SU-DHL-6 (cell line): ENCODE measurements at regions not wholly inside any gene's neighbourhood (a gene's known extent, or its start where the extent isn't known, plus 50 kb on each side); places are given as distances from the start of the nearest gene placed in this dataset.

Experiments
- H2AFZ ChIP-seq: fragments of 200-600 bp; sonication (generic); 2 replicates; pipeline ENCODE4 v1.6.1; 2014; ENCODE audit warnings: low read depth, mild to moderate bottlenecking, moderate library complexity, mixed read lengths, antibody characterized with exemption, low read length; ENCODE audit not compliant: severe bottlenecking
- H3F3A ChIP-seq: fragments of 200-600 bp; shearing (Covaris generic); 2 replicates; pipeline ENCODE4 v1.6.0; 2016; ENCODE audit warnings: antibody characterized with exemption, mild to moderate bottlenecking; ENCODE audit not compliant: insufficient read depth
- H3K27ac ChIP-seq: fragments of 200-600 bp; sonication (generic); 2 replicates; pipeline ENCODE4 v1.5.1; 2016; ENCODE audit warnings: low read depth, mild to moderate bottlenecking, low read length, moderate library complexity, mixed read lengths
- H3K27me3 ChIP-seq: fragments of 200-600 bp; sonication (generic), shearing (Covaris generic); 2 replicates; pipeline ENCODE4 v1.6.0; 2014; ENCODE audit warnings: mild to moderate bottlenecking, low read length
- H3K36me3 ChIP-seq: fragments of 200-600 bp; sonication (generic); 2 replicates; pipeline ENCODE4 v1.6.1; 2014; ENCODE audit warnings: mild to moderate bottlenecking, low read length, mixed read lengths
- H3K4me2 ChIP-seq: fragments of 300-600, 200-600 bp; shearing (Covaris generic), sonication (generic); 2 replicates; pipeline ENCODE4 v1.6.0; 2014; ENCODE audit warnings: low read length, low read depth, mild to moderate bottlenecking; ENCODE audit not compliant: poor library complexity, severe bottlenecking
- H3K4me3 ChIP-seq: fragments of 200-600 bp; sonication (generic); 2 replicates; pipeline ENCODE4 v1.5.1; 2014; ENCODE audit warnings: antibody characterized with exemption, low read length, mild to moderate bottlenecking, mixed read lengths; ENCODE audit not compliant: insufficient read depth, poor library complexity, severe bottlenecking
- H3K79me2 ChIP-seq: fragments of 200-600 bp; sonication (generic); 2 replicates; pipeline ENCODE4 v1.6.1; 2014; ENCODE audit warnings: mild to moderate bottlenecking, low read length, moderate library complexity; ENCODE audit not compliant: insufficient read depth
- H3K9ac ChIP-seq: fragments of 200-600 bp; sonication (generic); 2 replicates; pipeline ENCODE4 v1.7.0; 2014; ENCODE audit warnings: mild to moderate bottlenecking, low read length
- H3K9me2 ChIP-seq: fragments of 200-600 bp; sonication (generic); replicated peaks from 2 replicates; pipeline ENCODE4 v1.6.1; 2014; ENCODE audit warnings: low read length; ENCODE audit not compliant: insufficient read depth
- H3K9me3 ChIP-seq: fragments of 200-600 bp; sonication (generic); 2 replicates; pipeline ENCODE4 v1.6.1; 2014; ENCODE audit warnings: low read length, mixed read lengths; ENCODE audit not compliant: insufficient read depth
- H4K20me1 ChIP-seq: fragments of 200-600 bp; sonication (generic); 2 replicates; pipeline ENCODE4 v1.6.1; 2014; ENCODE audit warnings: low read depth, mild to moderate bottlenecking, antibody characterized with exemption, low read length, moderate library complexity, mixed read lengths
- EZH2phosphoT487 ChIP-seq: fragments of 200-600 bp; sonication (generic), shearing (Covaris generic); conservative IDR thresholded peaks from 2 replicates; pipeline ENCODE4 v1.6.1; 2018; ENCODE audit warnings: mild to moderate bottlenecking, antibody characterized with exemption, low read length, moderate library complexity, mixed read lengths
- TF ChIP-seq, protein P1 (sequence below): fragments of 200-600 bp; sonication (generic); IDR thresholded peaks from one replicate; pipeline ENCODE4 v1.5.1; 2017; ENCODE audit warnings: antibody characterized with exemption, mild to moderate bottlenecking, low read length, moderate library complexity; ENCODE audit not compliant: insufficient read depth, poor library complexity, severe bottlenecking

DNA sequence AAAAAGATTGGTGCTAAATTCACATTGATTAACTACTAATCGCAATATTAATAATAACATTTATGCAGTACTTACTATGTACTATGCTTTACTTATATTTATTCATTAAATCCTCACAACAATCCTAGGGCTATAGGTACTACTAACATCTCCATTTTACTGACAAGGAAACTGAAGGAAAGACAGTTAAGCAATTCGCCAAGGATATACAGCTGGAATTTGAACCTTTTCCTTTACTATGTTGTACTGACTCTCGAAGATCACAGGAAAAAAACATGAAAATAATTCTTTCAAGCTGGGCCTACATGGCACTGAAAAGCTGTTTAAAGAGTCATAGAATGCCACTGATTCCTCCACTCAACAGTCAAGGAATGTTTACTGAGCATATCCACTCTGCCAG is 185.4 kb downstream of the IPMK start:
- Histone ChIP-seq H3K4me2 (no peak overlapping the region), H3K9me3 (no peaks in the 10 kb centered on the region), H4K20me1 (no peaks in the 10 kb centered on the region), H3K27me3 (no peaks in the 10 kb centered on the region), H3K79me2 (no peaks in the 10 kb centered on the region), H3K4me3 (no peak overlapping the region), H3K36me3 (no peaks in the 10 kb centered on the region), H3F3A (no peaks in the 10 kb centered on the region), H3K9me2 (no peaks in the 10 kb centered on the region), H3K27ac (no peak overlapping the region), H2AFZ (no peak overlapping the region), H3K9ac (no peak overlapping the region)
- no peak for TF ChIP-seq EZH2phosphoT487
- TF ChIP-seq, protein P1, sequence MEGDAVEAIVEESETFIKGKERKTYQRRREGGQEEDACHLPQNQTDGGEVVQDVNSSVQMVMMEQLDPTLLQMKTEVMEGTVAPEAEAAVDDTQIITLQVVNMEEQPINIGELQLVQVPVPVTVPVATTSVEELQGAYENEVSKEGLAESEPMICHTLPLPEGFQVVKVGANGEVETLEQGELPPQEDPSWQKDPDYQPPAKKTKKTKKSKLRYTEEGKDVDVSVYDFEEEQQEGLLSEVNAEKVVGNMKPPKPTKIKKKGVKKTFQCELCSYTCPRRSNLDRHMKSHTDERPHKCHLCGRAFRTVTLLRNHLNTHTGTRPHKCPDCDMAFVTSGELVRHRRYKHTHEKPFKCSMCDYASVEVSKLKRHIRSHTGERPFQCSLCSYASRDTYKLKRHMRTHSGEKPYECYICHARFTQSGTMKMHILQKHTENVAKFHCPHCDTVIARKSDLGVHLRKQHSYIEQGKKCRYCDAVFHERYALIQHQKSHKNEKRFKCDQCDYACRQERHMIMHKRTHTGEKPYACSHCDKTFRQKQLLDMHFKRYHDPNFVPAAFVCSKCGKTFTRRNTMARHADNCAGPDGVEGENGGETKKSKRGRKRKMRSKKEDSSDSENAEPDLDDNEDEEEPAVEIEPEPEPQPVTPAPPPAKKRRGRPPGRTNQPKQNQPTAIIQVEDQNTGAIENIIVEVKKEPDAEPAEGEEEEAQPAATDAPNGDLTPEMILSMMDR: no peak

DNA sequence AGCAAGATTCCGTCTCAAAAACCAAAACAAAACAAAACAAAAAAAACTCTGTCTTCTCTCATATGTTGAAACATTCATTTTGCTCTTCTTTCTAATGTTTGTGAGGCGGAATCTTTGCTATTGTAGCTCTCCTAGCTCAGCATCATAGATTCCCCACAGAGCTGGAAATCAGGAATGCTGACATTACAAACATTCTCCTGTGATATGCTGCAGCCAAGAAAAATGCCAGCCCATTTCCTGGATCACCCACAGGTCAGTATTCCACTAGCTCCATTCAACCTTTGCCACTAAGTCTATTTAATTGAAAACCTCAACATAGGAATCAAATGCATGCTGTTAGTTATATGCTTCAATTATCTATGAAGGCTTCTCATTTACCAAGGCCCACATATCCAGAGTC is 186.3 kb downstream of the IPMK start:
- Histone ChIP-seq H3K4me2 (no peak overlapping the region), H3K9me2 (no peaks in the 10 kb centered on the region), H3K79me2 (no peaks in the 10 kb centered on the region), H3K9me3 (no peaks in the 10 kb centered on the region), H3K9ac (no peak overlapping the region), H3K27ac (no peak overlapping the region), H3K27me3 (no peaks in the 10 kb centered on the region), H3K36me3 (no peaks in the 10 kb centered on the region), H3F3A (no peaks in the 10 kb centered on the region), H4K20me1 (no peaks in the 10 kb centered on the region), H2AFZ (no peak overlapping the region), H3K4me3 (no peak overlapping the region)
- TF ChIP-seq, protein P1: no peak
- no peak for TF ChIP-seq EZH2phosphoT487

DNA sequence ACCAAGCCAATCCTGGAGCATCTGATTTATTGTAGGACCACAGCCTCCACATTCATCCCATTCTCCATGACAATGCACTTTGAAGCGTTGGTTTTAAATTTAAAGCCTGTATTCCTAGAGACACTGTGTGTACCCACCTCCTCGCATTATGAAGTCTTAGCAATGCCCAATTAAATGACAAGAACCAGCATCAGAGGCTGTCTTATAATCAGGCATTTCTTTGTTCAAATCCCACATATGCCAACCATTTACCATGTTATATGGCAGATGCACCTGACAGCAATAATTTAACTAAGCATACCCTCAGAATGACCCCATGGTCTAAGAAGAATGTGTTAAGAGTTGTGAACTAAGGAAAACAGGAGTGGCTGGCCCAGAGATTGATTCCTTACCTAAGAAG is 188.2 kb downstream of the IPMK start:
- TF ChIP-seq, protein P1: no peak
- H3K4me3 ChIP-seq: no peak overlapping the region
- no peaks in the 10 kb centered on the region for H3K9me2 ChIP-seq
- no peak overlapping the region for H3K27ac ChIP-seq
- H3K4me2 ChIP-seq: no peak overlapping the region
- H4K20me1 ChIP-seq: no peaks in the 10 kb centered on the region
- H2AFZ ChIP-seq: no peak overlapping the region
- no peaks in the 10 kb centered on the region for H3K36me3 ChIP-seq
- no peaks in the 10 kb centered on the region for H3F3A ChIP-seq
- no peaks in the 10 kb centered on the region for H3K79me2 ChIP-seq
- H3K9ac ChIP-seq: no peak overlapping the region
- no peaks in the 10 kb centered on the region for H3K27me3 ChIP-seq
- no peaks in the 10 kb centered on the region for H3K9me3 ChIP-seq

DNA sequence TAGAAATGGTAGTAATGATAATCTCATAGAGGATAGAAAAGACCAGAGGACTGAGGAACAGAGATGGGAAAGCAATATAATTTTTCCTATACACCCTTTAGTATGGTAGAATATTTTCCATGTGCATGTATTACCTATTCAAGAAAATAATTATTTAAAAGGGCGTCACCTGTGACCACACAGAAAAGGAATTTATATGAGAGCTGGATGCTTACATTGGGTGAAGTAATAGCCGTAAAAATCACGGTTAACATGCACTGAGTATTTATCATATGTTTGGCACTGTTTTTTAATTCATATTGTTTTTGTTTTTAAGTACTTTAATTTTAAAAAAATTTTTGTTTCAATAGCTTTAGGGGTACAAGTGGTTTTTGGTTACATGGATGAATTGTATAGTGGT is 195.1 kb downstream of the IPMK start:
- H3K27ac ChIP-seq: no peak overlapping the region

More for the DNA sequence above, 195.1 kb downstream of the IPMK start:
- Histone ChIP-seq H3K4me3 (no peak overlapping the region), H3K9me3 (no peaks in the 10 kb centered on the region), H2AFZ (no peak overlapping the region), H3K9ac (no peak overlapping the region), H3K9me2 (no peaks in the 10 kb centered on the region), H3K79me2 (no peaks in the 10 kb centered on the region), H3K4me2 (no peak overlapping the region), H3K36me3 (no peaks in the 10 kb centered on the region), H4K20me1 (no peaks in the 10 kb centered on the region), H3K27me3 (no peaks in the 10 kb centered on the region), H3F3A (no peaks in the 10 kb centered on the region)
- no peak for TF ChIP-seq EZH2phosphoT487
- TF ChIP-seq, protein P1: no peak
